ENCODE measurements at regions not wholly inside any gene's neighbourhood (a gene's known extent, or its start where the extent isn't known, plus 50 kb on each side); places are given as distances from the start of the nearest gene placed in this dataset.

DNA sequence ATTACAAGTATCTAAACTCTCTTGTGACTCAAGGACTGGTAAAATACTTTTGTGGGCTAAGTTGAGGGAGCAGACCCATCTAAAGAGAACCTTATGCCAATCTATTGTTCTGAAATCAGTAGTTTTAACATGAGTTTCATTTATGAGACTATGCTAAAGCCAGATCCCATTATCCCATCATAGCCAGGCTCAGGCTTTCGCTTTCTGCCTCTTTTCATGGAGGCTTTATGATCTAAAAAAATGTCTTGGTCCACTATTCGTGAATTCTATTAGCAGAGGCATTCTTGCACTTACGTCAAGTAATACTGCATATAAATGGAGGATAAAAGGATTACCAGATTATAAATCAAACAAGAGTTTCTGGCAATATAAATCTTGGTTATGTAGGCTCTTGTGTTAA, 1636.9 kb upstream of the ACVR2A start:
- DNase-seq (ENCODE audit: low read depth): no peak
- TF ChIP-seq, protein P1, sequence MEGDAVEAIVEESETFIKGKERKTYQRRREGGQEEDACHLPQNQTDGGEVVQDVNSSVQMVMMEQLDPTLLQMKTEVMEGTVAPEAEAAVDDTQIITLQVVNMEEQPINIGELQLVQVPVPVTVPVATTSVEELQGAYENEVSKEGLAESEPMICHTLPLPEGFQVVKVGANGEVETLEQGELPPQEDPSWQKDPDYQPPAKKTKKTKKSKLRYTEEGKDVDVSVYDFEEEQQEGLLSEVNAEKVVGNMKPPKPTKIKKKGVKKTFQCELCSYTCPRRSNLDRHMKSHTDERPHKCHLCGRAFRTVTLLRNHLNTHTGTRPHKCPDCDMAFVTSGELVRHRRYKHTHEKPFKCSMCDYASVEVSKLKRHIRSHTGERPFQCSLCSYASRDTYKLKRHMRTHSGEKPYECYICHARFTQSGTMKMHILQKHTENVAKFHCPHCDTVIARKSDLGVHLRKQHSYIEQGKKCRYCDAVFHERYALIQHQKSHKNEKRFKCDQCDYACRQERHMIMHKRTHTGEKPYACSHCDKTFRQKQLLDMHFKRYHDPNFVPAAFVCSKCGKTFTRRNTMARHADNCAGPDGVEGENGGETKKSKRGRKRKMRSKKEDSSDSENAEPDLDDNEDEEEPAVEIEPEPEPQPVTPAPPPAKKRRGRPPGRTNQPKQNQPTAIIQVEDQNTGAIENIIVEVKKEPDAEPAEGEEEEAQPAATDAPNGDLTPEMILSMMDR (IDR thresholded peaks at IDR 0.05; ENCODE audit: insufficient read depth, low read depth, low read length): no peak
- no peak overlapping the region for H3K4me3 ChIP-seq (ENCODE audit: low read depth, low read length)

DNA sequence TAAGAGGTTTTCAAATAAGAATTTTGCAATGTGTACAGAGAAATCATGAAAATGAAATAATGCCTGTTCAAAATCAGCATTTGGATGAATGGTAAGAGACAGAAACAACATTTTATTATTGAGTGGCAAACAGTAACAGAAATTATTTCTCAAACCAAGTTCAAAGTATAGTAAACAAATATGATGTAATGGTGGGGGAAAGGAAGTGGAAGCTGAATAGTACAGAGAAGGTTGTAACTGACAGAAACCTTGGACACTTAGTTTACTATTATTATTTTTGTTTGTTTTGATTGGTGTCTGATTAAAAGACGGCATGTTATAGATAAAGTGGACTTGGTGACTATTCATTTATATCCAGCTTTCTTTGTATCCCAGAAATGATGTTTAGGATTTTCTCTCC, 1637.4 kb upstream of the ACVR2A start:
- H3K4me3 ChIP-seq (ENCODE audit: low read depth, low read length): no peak overlapping the region
- TF ChIP-seq, protein P1 (IDR thresholded peaks at IDR 0.05; ENCODE audit: insufficient read depth, low read depth, low read length): no peak

DNA sequence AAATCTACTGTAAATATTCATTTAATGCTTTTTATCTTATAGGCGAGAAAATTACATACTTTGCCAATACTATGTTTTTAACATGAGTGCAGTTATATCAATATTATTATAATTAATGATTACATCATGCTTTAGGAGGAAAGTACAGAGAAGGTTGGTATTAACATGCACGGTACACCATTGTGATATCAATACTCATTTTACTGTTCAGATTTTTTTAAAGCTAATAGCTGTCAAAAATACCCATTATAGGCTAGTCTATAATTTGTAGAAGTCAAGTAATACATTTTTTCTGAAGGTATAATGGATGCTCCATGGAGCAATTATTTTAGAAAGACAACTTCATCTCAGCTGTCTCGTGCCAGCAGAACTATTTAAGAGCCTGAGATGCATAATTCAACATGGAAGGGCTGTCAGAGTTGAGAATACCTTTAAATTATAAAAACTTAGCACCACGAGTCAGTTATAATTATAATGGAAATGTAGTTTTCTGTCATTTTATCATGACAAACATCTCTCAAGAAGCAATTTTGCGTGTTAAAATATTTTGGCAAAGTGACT, 1641.7 kb upstream of the ACVR2A start:
- no peak overlapping the region for H3K4me3 ChIP-seq (ENCODE audit: low read depth, low read length)
- TF ChIP-seq, protein P1 (IDR thresholded peaks at IDR 0.05; ENCODE audit: insufficient read depth, low read depth, low read length): no peak
- no peak for DNase-seq (ENCODE audit: low read depth)

More for the DNA sequence above, 1637.4 kb upstream of the ACVR2A start:
- no peak for DNase-seq (ENCODE audit: low read depth)

DNA sequence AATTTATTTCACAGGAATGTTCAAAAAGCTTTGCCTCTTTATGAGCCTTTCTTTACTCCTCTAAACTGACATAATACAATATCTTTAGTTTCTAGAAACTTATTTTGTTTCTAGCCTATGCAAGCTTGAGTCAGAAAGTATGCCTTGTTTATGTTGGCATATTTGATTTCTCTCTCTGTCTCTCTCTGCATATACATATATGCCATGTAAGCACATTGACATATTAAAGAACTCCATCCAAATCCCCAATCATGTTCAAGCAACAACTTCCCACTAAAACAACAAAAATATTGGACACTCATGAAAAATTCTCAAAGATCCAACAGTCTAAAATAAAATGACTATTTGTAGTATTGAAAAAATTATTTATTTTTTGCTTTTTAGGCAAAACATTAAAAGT, 1651.2 kb upstream of the ACVR2A start:
- no peak overlapping the region for H3K4me3 ChIP-seq (ENCODE audit: low read depth, low read length)
- TF ChIP-seq, protein P1 (IDR thresholded peaks at IDR 0.05; ENCODE audit: insufficient read depth, low read depth, low read length): no peak
- DNase-seq (ENCODE audit: low read depth): no peak

DNA sequence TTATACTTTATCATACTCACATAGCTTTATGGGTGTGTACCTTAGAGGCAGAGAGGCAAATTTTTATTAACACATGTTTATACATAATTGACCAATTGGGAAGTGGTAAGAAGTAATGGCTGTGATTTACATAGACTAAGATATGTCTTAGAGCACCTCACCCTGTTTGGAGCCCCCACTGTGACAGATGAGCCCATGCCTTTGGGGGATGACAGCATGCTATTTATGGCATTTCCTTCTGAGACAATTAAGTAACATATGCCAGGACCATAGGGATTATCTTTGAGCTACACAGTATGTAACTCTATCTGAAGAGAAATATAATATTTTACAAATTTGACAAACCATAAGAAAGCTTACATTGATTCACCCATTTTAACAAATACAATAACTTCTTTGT, 1655.3 kb upstream of the ACVR2A start:
- DNase-seq (ENCODE audit: low read depth): no peak
- TF ChIP-seq, protein P1 (IDR thresholded peaks at IDR 0.05; ENCODE audit: insufficient read depth, low read depth, low read length): no peak
- no peak overlapping the region for H3K4me3 ChIP-seq (ENCODE audit: low read depth, low read length)

DNA sequence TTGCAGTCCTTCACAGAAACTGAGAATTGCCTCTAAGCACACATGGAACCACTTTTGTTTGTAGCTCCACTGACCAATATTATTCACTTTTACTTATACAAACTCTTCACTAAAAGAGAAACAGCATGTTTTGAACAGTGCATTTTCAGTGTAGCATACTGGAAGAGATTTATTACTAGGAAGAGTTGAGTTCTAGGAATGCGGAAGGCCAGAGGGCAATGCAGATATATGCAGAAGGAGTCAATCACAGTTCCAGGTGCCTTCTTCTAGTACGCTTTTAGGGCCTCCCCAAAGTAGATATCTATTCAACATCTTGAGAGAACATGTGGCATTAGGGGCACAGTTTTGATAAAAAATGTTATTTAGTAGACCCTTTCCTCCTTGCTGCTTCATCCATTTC, 1654.0 kb upstream of the ZEB2 start:
- TF ChIP-seq, protein P1 (IDR thresholded peaks at IDR 0.05; ENCODE audit: insufficient read depth, low read depth, low read length): no peak
- no peak overlapping the region for H3K4me3 ChIP-seq (ENCODE audit: low read depth, low read length)
- no peak for DNase-seq (ENCODE audit: low read depth)

DNA sequence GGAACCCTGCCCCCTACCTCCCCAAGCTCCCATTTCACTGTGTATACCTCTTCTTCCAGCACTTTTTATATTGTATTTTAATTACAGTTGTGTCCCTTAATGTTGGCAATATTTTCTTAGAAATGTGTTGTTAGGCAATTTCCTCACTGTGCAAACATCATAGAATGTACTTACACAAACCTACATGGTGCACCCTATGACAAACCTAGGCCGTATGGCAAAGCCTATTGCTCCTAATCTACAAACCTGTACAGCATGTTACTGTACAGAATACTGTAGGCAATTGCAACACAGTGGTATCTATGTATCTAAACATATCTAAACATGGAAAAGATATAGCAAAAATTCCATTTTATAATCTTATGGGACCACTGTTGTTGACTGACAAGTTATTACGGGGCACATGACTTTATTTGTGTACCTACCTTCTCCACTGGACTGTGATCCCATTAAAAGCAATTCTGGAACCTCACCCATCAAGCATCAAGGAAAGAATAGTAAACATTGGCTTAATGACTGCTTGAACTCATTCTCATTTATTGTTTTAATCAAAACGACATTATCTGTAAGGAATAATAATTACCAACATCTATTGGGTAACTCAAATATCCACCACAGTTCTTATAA, 1641.5 kb upstream of the ZEB2 start:
- TF ChIP-seq, protein P1 (IDR thresholded peaks at IDR 0.05; ENCODE audit: insufficient read depth, low read depth, low read length): no peak
- no peak for DNase-seq (ENCODE audit: low read depth)
- no peak overlapping the region for H3K4me3 ChIP-seq (ENCODE audit: low read depth, low read length)
